ENCODE measurements at regions not wholly inside any gene's neighbourhood (a gene's known extent, or its start where the extent isn't known, plus 50 kb on each side); places are given as distances from the start of the nearest gene placed in this dataset.

DNA sequence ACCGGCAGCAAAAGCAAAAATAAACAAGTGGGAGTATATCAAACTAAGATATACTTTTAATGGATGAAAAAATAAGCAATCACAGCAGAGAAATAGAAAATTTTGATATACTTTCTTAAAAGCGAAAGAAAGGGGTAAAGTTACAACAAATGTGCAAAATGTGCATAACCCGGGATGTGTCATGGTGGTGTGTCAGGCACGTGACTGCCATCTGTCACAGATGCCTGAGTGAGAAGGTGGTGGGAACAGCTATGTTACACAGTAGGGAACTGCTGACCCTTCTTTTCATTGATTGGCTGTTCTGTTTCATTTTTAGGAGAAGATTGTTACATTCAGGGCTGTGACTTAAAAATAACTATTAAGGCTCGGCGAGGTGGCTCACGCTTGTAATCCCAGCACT lies 168.1 kb upstream of the PELI2 start:
- no peak for TF ChIP-seq EZH2 (IDR thresholded peaks at IDR 0.05; ENCODE audit: borderline replicate concordance, low read depth, low read length, poor library complexity, severe bottlenecking)
- TF ChIP-seq, protein P1, sequence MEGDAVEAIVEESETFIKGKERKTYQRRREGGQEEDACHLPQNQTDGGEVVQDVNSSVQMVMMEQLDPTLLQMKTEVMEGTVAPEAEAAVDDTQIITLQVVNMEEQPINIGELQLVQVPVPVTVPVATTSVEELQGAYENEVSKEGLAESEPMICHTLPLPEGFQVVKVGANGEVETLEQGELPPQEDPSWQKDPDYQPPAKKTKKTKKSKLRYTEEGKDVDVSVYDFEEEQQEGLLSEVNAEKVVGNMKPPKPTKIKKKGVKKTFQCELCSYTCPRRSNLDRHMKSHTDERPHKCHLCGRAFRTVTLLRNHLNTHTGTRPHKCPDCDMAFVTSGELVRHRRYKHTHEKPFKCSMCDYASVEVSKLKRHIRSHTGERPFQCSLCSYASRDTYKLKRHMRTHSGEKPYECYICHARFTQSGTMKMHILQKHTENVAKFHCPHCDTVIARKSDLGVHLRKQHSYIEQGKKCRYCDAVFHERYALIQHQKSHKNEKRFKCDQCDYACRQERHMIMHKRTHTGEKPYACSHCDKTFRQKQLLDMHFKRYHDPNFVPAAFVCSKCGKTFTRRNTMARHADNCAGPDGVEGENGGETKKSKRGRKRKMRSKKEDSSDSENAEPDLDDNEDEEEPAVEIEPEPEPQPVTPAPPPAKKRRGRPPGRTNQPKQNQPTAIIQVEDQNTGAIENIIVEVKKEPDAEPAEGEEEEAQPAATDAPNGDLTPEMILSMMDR (conservative IDR thresholded peaks at IDR 0.05; ENCODE audit: low read depth, low read length), result no peak
